GM13976 (cell line): ENCODE measurements at regions not wholly inside any gene's neighbourhood (a gene's known extent, or its start where the extent isn't known, plus 50 kb on each side); places are given as distances from the start of the nearest gene placed in this dataset.

Experiments used
- DNase-seq: peaks from one replicate; pipeline ENCODE4 v3.0.0; 2012; ENCODE audit warnings: low spot score
- CTCF ChIP-seq: IDR thresholded peaks from 2 replicates; pipeline ENCODE4 v1.5.1; 2012; ENCODE audit warnings: borderline replicate concordance, mild to moderate bottlenecking; ENCODE audit not compliant: insufficient read depth; ENCODE audit errors: extremely low read depth, missing control alignments, control extremely low read depth
- in situ Hi-C: fragments of 300-500 bp; cut with MboI; formaldehyde crosslinking; loops from one replicate; pipeline ENCODE4 v1.12.0; 2022; ENCODE audit warnings: low sequenced_read_pairs, mixed read lengths, inconsistent platforms; ENCODE audit not compliant: unreplicated experiment

GRCh38 chr5:155307229-155307628, 293.7 kb downstream of the KIF4B start:
- in situ Hi-C loops: no loop called here

GRCh38 chr5:155308289-155308688, 294.7 kb downstream of the KIF4B start:
- no peak for TF ChIP-seq CTCF
- DNase-seq: no peak
- in situ Hi-C loops: no loop called here

More at GRCh38 chr5:155307229-155307628, 293.7 kb downstream of the KIF4B start:
- no peak for TF ChIP-seq CTCF
- no peak for DNase-seq

- in situ Hi-C loops: no loop called here
- no peak for DNase-seq
- TF ChIP-seq CTCF: no peak
Measured at GRCh38 chr5:155309021-155309746, 295.6 kb downstream of the KIF4B start.

GRCh38 chr5:155311721-155312120, 298.2 kb downstream of the KIF4B start:
- no peak for TF ChIP-seq CTCF
- in situ Hi-C loops: no loop called here
- no peak for DNase-seq

GRCh38 chr5:155313518-155313917, 300.0 kb downstream of the KIF4B start:
- no peak for DNase-seq
- TF ChIP-seq CTCF: no peak
- in situ Hi-C loops: no loop called here

GRCh38 chr5:155316070-155316714, 302.6 kb downstream of the KIF4B start:
- in situ Hi-C loops: no loop called here
- TF ChIP-seq CTCF: no peak
- DNase-seq: no peak
